HEK293T (cell line): ENCODE measurements at regions not wholly inside any gene's neighbourhood (a gene's known extent, or its start where the extent isn't known, plus 50 kb on each side); places are given as distances from the start of the nearest gene placed in this dataset.

Source experiments
- FOXA1 ChIP-seq: fragments of 450-650 bp; IDR thresholded peaks from 2 replicates; pipeline ENCODE4 v1.6.1; 2016; ENCODE audit warnings: mild to moderate bottlenecking
- FOXK2 ChIP-seq: fragments of 450-650 bp; IDR thresholded peaks from 2 replicates; pipeline ENCODE4 v1.6.1; 2016; ENCODE audit warnings: mild to moderate bottlenecking
- FOXM1 ChIP-seq: fragments of 450-650 bp; IDR thresholded peaks from 2 replicates; pipeline ENCODE4 v1.6.1; 2017; ENCODE audit warnings: mild to moderate bottlenecking, borderline replicate concordance
- LEF1 ChIP-seq: fragments of 450-650 bp; IDR thresholded peaks from 2 replicates; pipeline ENCODE4 v1.6.1; 2017; ENCODE audit warnings: mild to moderate bottlenecking, borderline replicate concordance
- NFRKB ChIP-seq: fragments of 450-650 bp; IDR thresholded peaks from 2 replicates; pipeline ENCODE4 v1.6.1; 2016; ENCODE audit warnings: mild to moderate bottlenecking, moderate library complexity
- TARDBP ChIP-seq: fragments of 450-650 bp; IDR thresholded peaks from 2 replicates; pipeline ENCODE4 v1.6.1; 2016
- TF ChIP-seq, protein P1 (sequence below): fragments of 450-650 bp; IDR thresholded peaks from 2 replicates; pipeline ENCODE4 v1.6.1; 2016

DNA sequence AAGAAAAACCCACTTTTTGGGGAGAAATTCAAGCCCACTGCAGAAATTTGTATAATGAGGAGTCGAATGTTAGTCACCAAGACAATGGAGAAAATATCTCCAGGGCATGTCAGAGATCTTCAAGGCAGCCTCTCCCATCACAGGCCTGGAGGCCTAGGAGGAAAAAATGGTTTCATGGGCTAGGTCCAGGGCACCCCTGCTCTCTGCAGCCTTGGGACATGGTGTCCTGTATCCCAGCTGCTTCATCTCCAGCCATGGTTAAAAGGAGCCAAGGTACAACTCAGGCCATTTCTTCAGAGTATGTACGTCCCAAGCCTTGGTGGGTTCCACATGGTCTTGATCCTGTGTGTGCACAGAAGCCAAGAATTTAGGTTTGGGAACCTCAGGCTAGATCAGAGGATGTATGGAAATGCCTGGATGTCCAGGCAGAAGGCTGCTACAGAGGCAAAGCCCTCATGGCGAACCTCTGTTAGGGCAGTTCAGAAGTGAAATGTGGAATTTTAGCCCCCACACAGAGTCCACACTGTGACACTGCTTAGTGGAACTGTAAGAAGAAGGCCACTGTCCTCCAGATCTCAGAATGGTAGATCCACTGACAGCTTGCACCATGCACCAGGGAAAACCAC is 561.4 kb downstream of the ISL1 start:
- TF ChIP-seq FOXM1 (no peak), TARDBP (no peak), NFRKB (no peak), FOXA1 (no peak), FOXK2 (no peak), LEF1 (no peak)
- TF ChIP-seq, protein P1, sequence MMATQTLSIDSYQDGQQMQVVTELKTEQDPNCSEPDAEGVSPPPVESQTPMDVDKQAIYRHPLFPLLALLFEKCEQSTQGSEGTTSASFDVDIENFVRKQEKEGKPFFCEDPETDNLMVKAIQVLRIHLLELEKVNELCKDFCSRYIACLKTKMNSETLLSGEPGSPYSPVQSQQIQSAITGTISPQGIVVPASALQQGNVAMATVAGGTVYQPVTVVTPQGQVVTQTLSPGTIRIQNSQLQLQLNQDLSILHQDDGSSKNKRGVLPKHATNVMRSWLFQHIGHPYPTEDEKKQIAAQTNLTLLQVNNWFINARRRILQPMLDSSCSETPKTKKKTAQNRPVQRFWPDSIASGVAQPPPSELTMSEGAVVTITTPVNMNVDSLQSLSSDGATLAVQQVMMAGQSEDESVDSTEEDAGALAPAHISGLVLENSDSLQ, result no peak
